HG03378 (cell line): ENCODE measurements at regions not wholly inside any gene's neighbourhood (a gene's known extent, or its start where the extent isn't known, plus 50 kb on each side); places are given as distances from the start of the nearest gene placed in this dataset.
"Not testable (repeated sequence)": the region's sequence is repeated elsewhere in the genome, so short reads cannot be mapped to it uniquely, and the experiment has no call there.

Source experiments
- ATAC-seq: cut with Tn5 transposase; IDR thresholded peaks from one replicate; pipeline ENCODE4 v1.9.1; 2021; ENCODE audit warnings: mild to moderate bottlenecking, moderate library complexity; ENCODE audit not compliant: unreplicated experiment

- ATAC-seq, result no peak
Measured at GRCh38 chr2:125324273-125324672, 1299.2 kb downstream of the CNTNAP5 start.

DNA sequence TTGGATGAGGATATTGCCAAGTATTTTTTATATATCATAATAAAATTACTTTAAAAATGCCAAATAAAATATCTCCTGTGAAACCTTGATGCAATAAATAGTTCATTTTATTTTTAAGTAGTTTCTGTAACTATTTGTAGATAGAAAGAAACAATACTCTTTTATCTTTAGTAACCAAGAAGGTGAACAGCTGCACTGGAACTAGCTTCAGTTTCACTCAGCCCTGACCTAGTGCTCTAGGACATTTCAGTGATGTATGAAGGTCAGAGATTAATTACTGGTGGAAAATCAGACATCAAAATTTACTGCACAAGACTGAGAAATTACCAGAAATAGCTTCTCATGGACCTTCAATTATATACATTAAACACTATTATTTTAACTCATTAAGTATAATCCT, 1305.0 kb downstream of the CNTNAP5 start:
- peak; percentile 61 for ATAC-seq

DNA sequence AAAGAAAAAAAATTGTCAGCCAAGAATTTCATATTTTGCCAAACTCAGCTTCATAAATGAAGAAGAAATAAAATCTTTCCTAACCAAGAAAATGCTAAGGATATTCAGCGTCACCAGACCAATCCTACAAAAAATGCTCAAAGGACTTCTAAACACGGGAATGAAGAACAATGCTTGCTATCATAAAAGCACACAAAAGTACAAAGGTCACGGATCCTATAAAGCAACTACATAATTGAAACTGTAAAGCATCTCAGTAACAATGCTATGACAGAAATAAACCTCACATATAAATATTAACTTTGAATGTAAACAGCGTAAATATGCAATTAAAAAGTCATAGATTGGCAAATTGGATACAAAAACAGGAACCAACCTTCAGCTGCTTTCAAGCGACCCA, 1314.6 kb upstream of the GYPC start:
- ATAC-seq, result no peak

GRCh38 chr2:125353542-125353941, 1302.4 kb upstream of the GYPC start:
- ATAC-seq, result not testable (repeated sequence)

- no peak for ATAC-seq
Measured at GRCh38 chr2:125364192-125364983, 1291.6 kb upstream of the GYPC start.

- ATAC-seq, result no peak
Measured at GRCh38 chr2:125364984-125365265, 1291.0 kb upstream of the GYPC start.

DNA sequence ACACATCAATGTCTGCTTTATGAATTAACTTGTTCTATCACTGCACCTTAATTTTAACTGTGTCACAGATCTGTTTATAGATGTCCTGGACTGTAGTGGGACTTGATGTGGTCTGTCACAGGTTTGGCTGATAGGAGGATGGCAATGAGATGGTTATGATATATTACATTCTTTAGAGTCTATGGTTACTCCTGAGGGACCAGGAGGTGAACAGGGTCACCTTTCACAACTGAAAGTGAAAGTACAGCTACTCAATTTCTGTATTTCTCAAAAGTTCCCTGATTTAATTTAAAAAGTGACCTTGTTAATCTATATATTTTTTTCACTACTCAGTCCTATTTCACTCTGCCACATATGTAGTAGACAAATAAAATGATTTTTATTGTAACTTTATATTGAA, 1284.1 kb upstream of the GYPC start:
- peak; percentile 58 for ATAC-seq

DNA sequence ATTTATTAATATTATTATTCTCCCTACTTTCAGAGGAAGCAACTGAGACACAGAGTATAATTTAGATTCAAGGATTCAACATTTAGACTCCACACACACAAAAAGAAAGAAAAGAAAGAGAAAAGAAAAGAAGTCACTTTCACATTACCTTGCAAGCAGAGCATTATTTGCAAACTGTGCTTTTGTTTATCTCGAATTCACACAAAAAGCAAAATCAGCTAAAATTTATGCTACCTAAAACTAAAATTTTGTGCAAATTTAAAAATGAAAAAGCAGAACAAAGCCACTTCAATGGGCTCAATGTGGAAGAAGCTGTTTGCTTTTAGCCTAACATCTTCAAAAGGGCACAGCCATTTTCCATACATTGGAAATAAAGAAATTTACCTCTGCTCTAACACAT, 1282.7 kb upstream of the GYPC start:
- no peak for ATAC-seq

- no peak for ATAC-seq
Measured at GRCh38 chr2:125386074-125386473, 1269.9 kb upstream of the GYPC start.

GRCh38 chr2:125397535-125398251, 1258.3 kb upstream of the GYPC start:
- ATAC-seq, result peak; percentile 91

- ATAC-seq, result peak; percentile 51
Measured at GRCh38 chr2:125398738-125399524, 1257.0 kb upstream of the GYPC start.

DNA sequence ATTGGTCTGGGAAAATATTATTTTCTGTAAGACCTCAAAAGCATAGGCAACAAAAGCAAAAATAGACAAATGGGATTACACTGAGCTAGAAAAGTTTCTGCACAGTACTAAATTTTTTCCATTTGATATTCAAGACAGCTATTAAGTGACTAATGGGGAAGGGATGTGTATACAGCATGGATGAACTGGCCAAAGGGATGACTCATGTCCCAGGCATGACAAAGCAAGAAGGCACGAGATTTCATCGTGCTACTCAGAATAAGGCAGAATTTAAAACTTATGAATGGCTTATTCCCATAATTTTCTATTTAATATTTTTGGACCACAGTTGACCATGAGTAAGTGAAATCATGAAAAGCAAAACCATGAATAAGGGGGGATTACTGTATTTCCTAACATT, 1250.1 kb upstream of the GYPC start:
- ATAC-seq, result no peak

DNA sequence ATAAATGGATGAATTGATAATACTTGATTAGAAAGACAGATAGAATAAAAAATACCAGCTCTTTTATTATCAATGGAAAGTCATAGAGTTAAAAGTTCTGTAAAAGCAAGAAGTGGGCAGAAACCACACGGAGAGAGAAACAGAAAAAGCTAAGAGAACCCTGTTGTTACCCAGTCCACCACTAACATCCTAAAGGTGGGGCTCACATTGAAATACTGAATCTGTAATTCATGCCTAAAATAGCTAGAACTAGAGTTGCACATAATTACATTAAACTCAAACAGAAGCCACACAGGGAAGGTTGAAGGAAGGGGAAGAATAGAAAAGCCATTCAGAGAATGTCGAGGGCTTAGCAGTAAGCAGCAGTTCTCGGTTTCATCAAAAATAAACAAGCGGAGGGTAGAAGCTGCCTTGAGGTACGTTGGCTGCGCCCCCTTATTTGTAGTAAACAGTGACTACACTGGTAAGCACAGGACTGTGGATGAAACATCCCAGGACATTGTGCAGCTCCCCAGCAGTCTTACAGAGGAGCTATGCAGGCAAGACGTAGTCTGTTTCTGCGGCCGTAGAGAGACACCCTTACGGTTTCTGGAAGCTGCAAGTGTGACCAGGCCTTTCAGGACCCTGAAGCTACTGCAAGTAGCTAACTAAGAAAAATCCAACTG, 1247.0 kb upstream of the GYPC start:
- no peak for ATAC-seq

DNA sequence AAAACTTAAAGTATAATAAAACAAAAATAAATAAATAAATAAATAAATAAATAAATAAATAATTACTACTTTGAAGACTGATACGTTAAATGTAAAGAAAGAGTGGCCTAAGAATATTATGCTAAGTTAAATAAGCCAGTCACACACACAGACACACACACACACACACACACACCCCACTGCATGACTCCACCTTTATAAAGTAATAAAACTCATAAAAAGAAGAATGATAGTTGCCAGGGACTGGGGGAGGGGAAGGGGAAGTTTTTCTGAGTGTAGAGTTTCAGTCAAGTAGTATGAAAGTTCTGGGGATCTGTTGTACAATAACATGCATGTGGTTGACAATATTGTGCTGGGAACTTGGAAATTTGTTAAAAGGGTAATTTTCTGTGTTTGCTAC, 1237.5 kb upstream of the GYPC start:
- ATAC-seq, result no peak

DNA sequence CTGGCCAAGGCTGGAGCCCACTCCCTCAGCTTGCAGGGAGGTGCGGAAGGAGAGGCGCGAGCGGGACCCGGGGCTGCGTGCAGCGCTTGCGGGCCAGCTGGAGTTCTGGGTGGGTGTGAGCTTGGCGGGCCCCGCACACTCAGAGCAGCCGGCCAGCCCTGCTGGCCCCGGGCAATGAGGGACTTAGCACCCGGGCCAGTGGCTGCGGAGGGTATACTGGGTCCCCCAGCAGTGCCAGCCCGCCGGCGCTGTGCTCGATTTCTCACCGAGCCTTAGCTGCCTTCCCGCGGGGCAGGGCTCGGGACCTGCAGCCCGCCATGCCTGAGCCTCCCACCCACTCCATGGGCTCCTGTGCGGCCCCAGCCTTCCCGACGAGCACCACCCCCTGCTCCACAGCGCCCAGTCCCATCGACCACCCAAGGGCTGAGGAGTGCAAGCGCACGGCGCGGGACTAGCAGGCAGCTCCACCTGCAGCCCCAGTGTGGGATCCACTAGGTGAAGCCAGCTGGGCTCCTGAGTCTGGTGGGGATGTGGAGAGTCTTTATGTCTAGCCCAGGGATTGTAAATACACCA, 1233.7 kb upstream of the GYPC start:
- ATAC-seq, result not testable (repeated sequence)

DNA sequence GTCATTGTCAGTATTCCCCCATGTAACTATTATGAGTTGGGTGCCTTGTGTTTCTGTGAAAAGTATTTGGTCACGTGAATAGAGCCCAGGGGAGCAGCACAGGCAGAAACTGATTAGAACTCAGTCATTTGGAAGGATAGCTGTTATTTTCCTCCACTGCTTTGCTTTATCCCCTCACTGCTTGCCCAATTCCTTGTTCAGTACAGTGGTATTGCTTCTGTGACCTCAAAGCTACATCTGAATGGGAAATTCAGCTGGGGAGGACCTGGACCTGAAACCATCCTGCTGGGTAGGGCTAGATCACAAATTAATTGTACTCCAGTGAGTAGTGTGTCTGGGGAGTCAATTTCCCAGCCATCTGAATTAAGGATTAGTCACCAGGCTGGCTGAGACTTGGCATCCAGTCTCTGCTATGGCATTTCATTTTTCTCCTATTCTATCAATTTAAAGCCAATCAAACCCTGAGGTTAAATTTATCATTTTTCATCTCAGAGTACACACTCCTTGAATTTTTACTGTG, 1231.6 kb upstream of the GYPC start:
- ATAC-seq, result no peak

- no peak for ATAC-seq
Measured at GRCh38 chr2:125427721-125428315, 1228.1 kb upstream of the GYPC start.

DNA sequence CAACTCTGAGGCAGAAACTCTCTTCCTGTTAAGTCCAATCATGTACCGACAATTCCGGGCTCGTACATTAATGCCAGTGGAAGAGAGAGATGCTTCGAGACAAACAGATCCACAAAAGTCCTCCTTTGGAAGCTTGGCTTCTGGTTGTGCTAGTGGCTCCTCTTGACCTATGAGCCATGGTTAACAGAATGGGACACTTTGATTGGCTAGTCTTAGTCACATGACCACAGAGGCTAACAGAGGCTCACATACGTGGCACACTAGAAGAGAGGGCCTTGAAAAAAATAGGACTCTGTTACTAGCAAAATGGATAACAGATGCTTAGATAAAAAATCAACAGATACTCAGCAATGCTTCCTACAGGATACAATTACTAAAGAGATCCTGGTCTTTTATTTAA, 1211.9 kb upstream of the GYPC start:
- ATAC-seq, result no peak

GRCh38 chr2:125445495-125445894, 1210.5 kb upstream of the GYPC start:
- no peak for ATAC-seq

DNA sequence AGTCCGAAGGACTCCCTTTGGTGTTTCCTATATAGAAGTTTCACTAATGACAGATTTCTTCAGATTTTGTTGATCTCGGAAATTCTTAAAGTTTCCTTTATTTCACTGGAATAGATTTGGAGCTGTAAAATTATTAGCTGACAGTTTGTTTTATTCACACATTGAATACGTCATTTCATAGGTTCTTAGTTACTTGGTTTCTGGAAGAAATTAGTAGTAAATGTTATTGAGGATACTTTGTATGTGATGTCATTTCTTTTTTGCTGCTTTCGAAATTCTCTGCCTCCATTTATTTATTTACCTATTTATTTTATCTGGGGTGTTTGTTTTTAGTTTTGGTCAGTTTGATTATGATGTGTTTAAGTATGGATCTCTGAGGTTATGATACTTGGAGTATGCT, 1205.9 kb upstream of the GYPC start:
- ATAC-seq, result no peak
